ENCODE measurements at regions not wholly inside any gene's neighbourhood (a gene's known extent, or its start where the extent isn't known, plus 50 kb on each side); places are given as distances from the start of the nearest gene placed in this dataset.

DNA sequence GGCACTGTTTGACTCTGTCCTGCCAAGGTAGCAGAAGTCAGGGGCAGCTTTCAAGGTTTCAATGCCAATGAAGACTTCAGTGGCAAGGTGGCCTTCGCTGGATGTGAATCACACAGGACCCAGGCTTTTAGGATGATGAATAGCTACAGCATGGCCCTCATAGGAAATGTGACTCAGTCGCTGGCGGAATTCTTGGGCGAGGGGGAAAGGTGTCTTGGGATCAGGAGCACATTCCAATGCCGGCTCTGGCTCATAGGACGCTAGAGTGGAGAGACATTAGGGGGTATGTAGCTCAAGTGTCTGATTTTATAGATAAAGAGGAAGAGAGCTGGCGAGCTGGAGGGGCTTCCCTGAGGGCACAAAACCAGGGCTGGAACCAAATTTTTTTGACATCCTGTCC lies 68.6 kb downstream of the SMIM21 start:
- no peaks in the 10 kb centered on the region; the same call in 1 of the 2 replicates for H3K9me3 ChIP-seq (ENCODE audit: control insufficient read depth, insufficient read depth, low read length)
- H3K4me3 ChIP-seq (ENCODE audit: low read depth, low read length): no peak overlapping the region
- TF ChIP-seq, protein P1, sequence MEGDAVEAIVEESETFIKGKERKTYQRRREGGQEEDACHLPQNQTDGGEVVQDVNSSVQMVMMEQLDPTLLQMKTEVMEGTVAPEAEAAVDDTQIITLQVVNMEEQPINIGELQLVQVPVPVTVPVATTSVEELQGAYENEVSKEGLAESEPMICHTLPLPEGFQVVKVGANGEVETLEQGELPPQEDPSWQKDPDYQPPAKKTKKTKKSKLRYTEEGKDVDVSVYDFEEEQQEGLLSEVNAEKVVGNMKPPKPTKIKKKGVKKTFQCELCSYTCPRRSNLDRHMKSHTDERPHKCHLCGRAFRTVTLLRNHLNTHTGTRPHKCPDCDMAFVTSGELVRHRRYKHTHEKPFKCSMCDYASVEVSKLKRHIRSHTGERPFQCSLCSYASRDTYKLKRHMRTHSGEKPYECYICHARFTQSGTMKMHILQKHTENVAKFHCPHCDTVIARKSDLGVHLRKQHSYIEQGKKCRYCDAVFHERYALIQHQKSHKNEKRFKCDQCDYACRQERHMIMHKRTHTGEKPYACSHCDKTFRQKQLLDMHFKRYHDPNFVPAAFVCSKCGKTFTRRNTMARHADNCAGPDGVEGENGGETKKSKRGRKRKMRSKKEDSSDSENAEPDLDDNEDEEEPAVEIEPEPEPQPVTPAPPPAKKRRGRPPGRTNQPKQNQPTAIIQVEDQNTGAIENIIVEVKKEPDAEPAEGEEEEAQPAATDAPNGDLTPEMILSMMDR (IDR thresholded peaks at IDR 0.05; ENCODE audit: low read depth, low read length): no peak
- ChIA-PET POLR2A (no interaction called here), CTCF (no interaction called here)
- peaks cover 3% of the 10 kb centered on the region for H3K27me3 ChIP-seq (ENCODE audit: control insufficient read depth, insufficient read depth, low read length)
- no peak overlapping the region for H3K27ac ChIP-seq (ENCODE audit: low read depth, low read length)
- DNase-seq (ENCODE audit: low read depth, low spot score): no peak

DNA sequence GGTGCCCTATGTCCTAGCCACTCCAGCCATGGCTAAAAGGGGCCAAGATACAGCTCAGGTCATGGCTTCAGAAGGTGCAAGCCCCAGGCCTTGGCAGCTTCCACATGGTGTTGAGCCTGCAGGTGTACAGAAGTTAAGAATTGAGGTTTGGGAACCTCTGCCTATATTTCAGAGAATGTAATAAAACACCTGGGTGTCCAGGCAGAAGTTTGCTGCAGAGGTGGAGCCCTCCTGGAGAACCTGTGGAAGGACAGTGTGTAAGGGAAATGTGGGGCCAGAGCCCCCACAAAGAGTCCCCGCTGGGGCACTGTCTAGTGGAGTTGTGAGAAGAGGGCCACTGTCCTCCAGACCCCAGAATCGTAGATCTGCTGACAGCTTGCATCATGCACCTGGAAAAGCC lies 74.1 kb downstream of the SMIM21 start:
- peaks cover 7% of the 10 kb centered on the region for H3K9me3 ChIP-seq (ENCODE audit: control insufficient read depth, insufficient read depth, low read length)
- H3K4me3 ChIP-seq (ENCODE audit: low read depth, low read length): no peak overlapping the region
- H3K27me3 ChIP-seq (ENCODE audit: control insufficient read depth, insufficient read depth, low read length): no peaks in the 10 kb centered on the region
- ChIA-PET CTCF (no interaction called here), POLR2A (no interaction called here)
- TF ChIP-seq, protein P1 (IDR thresholded peaks at IDR 0.05; ENCODE audit: low read depth, low read length): no peak
- DNase-seq (ENCODE audit: low read depth, low spot score): no peak
- H3K27ac ChIP-seq (ENCODE audit: low read depth, low read length): no peak overlapping the region

DNA sequence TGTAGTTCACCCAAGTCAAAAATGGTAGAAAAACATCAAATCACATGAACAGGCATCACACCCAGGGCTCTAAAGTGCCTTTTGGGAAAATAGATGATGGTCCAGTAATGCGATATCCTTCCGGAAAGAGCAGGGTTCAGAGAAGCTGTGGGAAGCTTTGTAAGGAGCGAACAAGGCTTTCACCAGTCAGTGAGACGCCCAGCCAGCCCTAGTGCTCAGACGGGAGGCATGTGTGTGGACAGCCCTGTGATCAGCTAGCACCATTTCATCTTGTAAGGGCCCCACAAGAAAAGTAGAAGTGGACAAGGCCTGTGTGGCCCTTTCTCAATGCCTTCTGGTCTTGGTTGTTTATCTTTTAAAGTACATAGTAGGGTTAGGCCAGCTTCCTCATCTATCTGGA lies 76.1 kb downstream of the SMIM21 start:
- Histone ChIP-seq H3K9me3 (ENCODE audit: control insufficient read depth, insufficient read depth, low read length) (peaks cover 7% of the 10 kb centered on the region), H3K27ac (ENCODE audit: low read depth, low read length) (no peak overlapping the region), H3K27me3 (ENCODE audit: control insufficient read depth, insufficient read depth, low read length) (no peaks in the 10 kb centered on the region), H3K4me3 (ENCODE audit: low read depth, low read length) (no peak overlapping the region)
- ChIA-PET POLR2A (no interaction called here), CTCF (no interaction called here)
- TF ChIP-seq, protein P1 (IDR thresholded peaks at IDR 0.05; ENCODE audit: low read depth, low read length): no peak
- no peak for DNase-seq (ENCODE audit: low read depth, low spot score)

DNA sequence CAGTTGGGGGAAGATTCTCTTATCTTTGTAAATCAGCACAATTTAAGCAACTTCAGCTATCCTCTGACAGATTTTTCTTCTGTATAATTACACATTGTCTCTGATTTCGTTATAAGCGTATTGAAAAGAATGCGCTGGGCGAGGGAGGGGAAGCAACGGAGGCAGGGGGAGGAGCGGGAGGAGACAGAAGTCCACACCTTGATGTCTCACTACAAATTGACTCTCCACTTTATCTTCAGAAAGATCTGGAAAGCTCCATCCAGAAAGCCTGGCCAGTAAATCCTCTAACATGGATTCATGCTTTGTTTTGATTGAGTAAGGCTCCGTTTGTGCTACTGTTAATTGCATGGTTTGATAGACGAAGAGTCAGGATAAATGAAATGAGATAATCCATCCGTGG lies 76.6 kb downstream of the SMIM21 start:
- H3K4me3 ChIP-seq (ENCODE audit: low read depth, low read length): no peak overlapping the region
- DNase-seq (ENCODE audit: low read depth, low spot score): no peak
- H3K9me3 ChIP-seq (ENCODE audit: control insufficient read depth, insufficient read depth, low read length): peaks cover 7% of the 10 kb centered on the region
- no peak overlapping the region for H3K27ac ChIP-seq (ENCODE audit: low read depth, low read length)
- TF ChIP-seq, protein P1 (IDR thresholded peaks at IDR 0.05; ENCODE audit: low read depth, low read length): no peak
- POLR2A ChIA-PET: no interaction called here
- CTCF ChIA-PET: no interaction called here
- H3K27me3 ChIP-seq (ENCODE audit: control insufficient read depth, insufficient read depth, low read length): no peaks in the 10 kb centered on the region

DNA sequence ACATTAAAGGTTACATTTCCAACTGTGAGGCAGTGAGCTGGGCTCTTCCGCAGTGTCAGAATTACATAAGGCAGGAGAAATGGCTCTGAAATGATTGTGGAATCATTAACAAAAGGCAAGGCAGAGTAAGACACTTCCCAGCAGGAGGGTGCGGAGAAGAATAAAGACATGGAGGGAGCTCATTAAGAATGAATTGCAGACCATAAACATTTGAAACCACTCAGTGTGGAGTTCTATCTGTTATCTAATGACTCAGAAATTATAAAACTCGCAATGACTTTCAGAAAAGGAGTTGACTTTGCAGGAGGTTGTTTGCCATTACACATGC lies 77.0 kb downstream of the SMIM21 start:
- CTCF ChIA-PET: no interaction called here
- TF ChIP-seq, protein P1 (IDR thresholded peaks at IDR 0.05; ENCODE audit: low read depth, low read length): no peak
- Histone ChIP-seq H3K27me3 (ENCODE audit: control insufficient read depth, insufficient read depth, low read length) (no peaks in the 10 kb centered on the region), H3K4me3 (ENCODE audit: low read depth, low read length) (no peak overlapping the region), H3K9me3 (ENCODE audit: control insufficient read depth, insufficient read depth, low read length) (peaks cover 7% of the 10 kb centered on the region), H3K27ac (ENCODE audit: low read depth, low read length) (no peak overlapping the region)
- POLR2A ChIA-PET: no interaction called here
- DNase-seq (ENCODE audit: low read depth, low spot score): no peak

Data from AG04450 (cell line).